LHCN-M2 (cell line): ENCODE measurements at regions not wholly inside any gene's neighbourhood (a gene's known extent, or its start where the extent isn't known, plus 50 kb on each side); places are given as distances from the start of the nearest gene placed in this dataset.

ENCODE experiments used
- DNase-seq: peaks from one replicate; pipeline ENCODE4 v3.0.0-alpha.2; 2012; ENCODE audit warnings: low read depth

DNA sequence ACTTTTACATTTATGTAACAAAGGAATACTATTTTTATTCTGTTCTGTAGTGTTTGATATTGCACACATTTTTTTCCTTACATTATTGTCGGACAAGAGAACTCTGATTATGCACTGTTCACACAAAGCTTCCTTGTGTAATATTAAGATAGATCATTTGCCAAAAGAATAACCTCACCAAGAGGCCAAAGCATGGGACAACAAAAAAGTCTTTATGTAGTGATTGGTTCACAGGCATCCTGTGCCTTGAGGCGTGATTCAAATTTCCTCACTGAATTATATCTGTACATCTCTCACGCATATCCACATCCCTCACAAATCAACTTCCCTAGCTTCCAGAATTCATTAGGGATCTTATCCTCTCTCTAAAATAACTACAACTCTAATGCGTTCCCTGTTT, 642.7 kb downstream of the NR4A2 start:
- DNase-seq: no peak

DNA sequence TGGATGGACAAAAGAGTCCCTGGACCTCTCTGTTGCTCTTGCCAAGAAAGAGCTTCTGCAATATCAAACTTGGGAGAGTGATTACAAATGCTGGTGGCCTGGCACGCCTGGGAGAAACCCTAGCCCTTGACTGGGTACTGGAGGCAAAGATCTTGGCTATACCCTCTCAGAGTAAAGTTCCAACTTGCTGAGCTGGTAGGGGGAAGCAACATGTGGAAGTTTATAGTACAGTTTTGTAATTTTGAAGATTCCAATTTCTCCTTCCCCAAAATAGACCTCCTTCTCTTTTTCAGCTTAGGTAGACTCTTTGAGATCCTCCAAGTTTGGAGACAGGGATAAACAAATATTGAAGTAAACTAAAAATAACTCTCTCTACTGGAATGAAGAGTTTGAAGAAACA, 645.3 kb downstream of the NR4A2 start:
- DNase-seq: no peak

DNA sequence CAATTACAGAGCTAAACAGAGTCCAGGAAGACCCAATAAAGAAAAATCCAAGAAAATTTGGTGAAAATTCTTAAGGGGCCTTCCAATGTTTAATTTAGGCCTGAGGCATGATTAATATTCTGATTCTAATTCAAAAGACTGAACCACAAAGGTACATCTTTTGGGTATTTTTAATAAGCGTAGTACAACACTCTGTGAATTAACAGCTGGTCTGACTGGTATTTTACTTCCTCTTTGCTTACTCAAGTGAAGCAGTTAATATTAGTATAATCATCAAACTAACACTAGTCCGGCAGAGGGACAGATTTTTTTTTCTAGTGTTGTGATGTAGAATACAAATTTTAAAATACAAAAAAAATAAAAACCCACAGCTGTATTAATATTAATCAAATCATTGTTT, 652.9 kb downstream of the NR4A2 start:
- DNase-seq: no peak

DNA sequence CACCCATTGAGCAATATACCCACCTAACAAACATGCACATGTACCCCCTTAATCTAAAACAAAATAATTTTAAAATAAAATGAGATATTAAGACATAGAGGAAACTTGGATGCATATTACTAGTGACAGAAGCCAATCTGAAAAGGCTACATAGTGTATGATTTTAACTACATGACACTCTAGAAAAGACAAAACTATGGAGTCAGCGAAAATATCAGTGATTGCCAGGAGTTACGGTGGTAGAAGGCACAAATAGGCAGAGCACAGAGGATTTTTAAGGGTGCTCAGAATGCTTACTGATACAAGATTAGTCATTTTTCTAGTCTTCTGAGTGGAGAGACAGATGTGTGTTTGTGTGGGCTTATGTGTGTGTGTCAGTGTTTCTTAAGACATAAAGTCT, 656.6 kb downstream of the NR4A2 start:
- DNase-seq: no peak

DNA sequence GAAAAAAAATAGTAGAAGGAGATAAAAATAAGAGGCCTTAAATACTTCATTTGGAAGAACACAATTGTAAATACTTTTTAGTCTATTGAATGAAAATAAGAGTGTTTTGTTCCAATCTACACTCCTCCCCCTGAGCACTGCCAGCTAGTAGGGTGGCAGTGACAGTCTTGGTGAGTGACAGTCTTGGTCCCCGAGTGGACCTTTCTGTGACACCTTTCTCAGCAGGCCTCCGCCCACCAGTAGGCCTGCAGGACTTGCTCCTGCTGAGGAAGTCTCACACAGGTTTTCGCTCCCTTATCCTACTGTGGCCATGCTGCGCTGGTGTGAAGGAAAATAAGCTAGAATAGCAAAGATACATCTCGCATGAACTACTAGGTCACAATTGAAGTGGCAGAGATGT, 666.8 kb downstream of the NR4A2 start:
- no peak for DNase-seq

DNA sequence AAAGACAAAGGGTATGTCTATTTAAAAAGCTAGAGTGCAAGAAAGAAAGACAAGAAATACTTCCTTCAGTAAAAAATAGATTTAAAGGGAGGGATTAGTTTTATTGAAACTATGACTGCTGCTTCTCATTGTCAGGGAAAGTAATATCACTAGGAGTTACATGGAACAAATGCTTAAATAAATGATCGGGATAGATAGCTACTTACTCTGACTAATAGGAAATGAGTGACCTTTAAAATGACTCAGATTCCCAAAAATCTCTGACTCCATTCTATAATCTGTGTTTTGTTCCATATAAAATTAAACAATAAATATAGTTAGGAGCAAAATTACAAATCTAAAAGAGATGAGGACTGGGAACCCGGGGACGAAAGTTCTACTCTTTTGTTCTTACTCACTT, 669.3 kb downstream of the NR4A2 start:
- DNase-seq: no peak

DNA sequence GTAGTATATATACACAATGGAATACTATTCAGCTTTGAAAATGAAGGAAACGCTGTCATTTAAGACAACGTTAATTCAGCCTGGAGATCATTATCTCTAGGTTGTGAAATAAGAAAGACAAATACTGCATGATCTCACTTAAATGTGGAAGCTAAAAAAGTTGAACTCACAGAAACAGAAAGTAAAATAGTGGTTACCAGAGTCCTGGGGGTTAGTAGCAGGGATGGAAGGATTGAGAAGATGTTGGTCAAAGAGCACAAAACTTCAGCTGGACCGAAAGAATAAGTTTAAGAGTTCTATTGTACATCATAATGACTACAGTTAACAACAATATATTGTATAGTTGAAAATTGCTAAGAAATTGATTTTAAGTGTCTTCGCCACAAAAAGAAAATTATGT, 670.3 kb downstream of the NR4A2 start:
- DNase-seq: no peak

DNA sequence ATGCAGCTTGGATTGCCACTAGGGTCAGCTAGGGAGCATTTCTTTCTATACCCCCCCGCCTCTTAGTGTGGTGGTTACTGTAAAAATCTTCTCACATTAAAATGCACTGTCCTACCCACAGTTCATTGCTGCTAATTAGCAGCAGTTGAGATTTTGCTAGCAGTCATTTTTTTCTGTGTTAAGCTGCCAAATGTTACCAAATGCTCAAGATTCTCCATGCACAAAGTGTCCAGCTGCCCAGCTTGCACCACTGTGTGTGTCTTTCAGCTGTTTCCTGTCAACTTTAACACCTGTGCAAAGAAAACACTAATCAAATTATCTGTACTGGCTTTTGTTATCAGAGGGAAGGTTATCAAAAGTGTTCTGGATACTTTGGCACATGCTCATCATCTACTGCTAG, 679.3 kb downstream of the NR4A2 start:
- DNase-seq: no peak

DNA sequence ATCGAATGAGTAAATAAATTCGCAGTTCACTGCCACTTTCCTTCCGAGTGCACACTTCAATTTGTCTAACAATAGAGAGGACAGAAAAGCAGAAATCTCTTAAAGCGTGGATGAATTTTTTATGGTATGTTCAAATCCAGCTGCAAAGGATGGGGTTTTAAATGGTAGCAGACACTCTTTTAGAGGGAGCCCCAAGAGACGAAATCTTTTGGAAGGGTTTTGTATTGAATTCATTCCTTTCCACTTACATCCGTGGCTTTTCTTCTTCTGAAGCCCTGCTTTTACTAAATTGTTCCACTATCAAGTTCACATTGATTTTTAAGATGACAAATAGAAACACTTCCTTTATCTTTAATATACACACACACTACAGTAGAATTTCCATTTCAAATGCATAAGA, 680.7 kb downstream of the NR4A2 start:
- no peak for DNase-seq

DNA sequence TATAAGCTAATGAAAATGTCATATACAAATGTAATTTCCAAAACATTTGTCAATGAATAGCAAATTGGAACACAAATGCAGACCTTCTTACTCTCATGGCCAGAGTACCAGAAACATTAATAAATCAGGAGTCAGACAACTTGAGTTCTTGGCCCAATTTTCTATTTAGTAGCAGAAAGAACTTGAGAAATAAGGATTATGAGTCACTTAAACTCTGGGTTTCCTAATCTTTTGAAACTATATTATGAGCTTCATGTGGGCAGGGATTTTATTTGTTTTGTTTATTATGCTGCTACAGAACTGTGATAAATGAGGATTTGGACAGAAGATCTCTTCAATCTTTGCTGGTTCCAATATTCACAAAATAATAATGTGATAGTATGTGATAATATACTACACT, 686.7 kb downstream of the NR4A2 start:
- no peak for DNase-seq

DNA sequence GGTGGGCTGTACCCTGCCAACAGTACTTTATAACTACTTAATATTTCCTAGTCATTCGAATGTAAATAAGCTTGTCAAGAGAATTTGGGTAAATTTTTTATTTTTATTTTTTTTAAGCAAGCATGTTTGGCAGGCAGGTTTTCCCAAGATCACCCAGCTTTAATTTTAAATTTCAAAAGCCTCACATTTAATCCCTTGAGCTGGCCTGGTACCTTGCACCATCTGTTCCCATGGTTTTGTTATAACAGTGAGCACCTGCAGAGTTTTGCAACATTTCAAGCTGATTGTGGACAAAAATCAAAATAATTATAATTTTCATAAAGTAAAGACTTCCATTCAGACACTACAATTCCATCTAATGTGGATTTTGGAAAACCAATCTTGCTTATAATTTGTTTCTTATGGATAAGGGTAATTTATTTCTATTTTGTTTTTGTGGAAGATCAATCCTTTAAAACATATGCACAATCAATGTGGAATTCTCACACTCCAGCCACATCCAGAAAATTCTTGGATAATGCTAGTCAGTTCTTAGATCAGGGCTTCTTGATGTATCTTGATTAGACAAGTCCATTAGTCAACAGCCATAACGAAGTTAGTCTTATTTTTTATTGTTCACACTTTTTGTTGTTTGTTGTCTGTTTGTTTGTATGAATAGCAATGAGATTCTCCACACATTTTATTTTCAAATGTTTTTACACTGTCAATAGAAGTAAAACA, 689.3 kb downstream of the NR4A2 start:
- no peak for DNase-seq

DNA sequence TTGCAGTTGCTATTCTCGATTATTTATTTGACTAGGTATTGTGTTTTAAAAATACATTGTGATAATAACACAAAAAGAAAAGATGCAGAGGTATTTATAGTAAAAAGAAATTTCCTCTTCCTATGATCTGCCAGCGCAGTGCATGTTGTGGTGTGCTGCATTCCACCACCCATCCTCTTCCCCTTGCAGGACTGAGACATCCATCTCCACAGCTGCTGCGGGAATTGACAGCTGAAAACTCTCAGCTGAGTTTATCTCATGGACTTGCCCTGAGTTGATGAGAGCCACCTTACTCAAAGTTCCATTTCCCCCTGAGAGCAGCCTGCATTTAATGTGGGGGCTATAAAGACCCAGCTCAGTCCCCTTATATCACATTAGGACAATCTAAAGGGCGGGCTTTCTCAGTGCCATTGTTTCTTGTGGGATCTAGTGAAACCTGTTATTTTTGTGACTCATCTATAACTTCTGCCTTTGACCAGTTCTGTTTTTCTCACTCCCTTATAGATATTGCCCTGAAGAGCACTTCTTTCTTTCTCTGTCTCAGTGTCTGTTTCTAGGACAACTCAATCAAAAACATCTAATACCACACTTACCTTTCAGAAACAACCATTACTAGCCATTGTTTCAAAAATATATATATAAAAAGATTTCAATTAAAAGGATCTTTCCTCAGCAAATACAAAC, 698.5 kb downstream of the NR4A2 start:
- DNase-seq: peak; percentile 1

DNA sequence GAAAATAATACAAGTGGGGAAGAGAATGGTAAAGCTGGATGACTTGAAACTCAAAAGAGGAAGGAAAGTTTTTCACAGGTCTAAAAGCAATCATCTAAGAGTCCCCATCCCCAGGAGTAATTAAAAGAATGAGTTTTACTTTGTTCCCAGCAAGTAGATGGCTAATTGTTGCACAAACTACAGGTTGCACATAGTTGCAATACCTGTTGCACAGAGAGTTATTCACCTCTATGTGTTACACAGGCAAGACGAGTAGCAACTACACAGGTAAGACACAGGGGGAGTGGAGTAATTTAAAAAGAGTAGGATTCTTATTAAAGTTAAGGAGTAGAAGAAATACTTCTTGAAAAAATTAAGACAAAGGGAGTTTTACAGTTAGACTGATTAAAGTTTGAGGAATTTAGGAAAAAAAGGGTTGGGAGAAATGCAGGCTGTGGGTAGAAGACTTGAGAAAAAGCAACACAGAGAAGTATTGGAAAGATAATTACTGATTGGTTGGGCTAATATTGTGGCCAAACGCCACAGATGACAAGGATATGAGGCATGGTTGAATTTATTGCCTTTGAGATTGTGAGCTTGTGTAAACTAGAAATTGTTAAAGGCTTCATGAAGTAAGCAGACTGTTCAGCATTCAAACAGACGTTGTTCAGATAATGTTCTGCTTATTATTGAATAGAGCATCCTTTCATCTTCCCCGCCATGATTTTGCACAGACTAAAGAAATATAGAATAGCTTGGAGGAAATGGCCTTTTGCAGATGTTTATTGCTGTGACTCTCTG, 699.3 kb downstream of the NR4A2 start:
- DNase-seq: no peak

DNA sequence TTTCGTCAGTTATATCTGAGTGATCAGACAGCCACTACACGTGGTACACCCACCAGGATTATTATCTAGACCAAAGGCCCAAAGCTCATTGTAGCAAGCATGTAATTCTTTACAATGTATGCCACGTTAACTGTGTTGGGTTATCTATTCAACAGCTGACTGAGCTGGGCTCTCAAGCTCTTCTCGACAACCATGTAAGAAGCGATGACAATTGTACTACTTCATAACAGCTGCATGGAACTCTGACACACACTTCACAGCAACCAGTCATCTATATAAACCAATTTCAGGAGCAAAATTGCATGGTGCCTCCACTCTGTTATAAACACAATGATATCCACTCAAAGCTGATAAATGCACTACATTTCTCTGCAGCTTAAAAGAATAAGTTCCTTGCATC, 701.8 kb downstream of the NR4A2 start:
- no peak for DNase-seq

DNA sequence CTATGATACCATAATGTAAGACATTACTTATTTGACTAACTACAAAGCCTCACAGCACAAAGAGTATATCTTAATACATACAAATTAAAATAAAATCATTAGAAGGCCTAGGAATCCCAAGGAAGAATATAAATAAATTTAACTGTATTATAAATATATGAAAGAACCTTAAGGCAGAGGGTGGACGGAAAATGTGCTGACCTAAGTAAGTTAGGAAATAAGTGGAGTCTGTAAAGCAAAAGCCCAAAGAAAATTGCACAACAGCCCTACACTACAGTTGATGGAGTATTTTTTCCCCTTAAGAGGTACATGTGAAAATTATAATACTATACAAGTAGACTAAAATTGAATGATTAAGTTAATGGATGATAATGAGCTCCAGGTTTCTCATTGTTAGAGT, 710.1 kb downstream of the NR4A2 start:
- DNase-seq: no peak

DNA sequence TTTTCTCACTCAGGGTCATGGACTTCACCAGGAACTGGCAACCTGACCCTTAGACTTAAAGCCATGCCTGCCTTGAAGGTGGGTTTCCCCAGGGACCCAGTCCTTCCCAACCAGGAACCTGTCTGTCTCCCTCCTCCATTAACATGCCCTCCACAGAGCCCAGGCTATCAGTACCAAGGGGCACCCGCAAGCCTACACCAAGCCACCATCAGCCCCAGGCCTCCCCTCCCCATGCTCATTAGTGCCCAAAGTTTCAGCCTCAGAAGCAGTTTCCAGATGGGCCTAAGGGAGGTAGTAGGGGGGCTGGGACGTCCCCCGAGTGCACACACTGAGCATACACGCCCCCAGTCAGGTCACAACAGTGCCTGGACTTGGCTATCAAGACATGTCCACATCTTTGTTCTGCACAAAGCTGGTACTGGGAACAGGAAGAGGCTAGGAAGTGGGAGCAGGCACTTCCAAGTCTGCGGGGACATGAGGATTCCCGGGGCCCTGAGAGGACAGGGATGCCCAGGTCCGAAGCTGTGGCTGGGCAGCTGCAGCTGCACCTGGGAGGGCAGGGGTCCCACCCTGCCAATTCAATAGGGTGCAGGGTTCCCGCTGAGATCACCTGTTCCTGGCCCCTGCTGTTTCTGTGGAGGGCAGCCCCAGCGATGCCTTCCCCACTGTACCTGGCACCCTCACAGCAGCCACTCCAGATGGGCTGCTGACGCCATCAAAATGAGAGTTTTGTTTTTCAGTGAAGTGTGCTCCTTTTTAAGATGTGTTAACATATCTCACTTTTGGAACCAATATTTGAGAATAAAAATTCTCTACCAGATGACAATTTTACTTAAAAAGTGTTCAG, 731.4 kb downstream of the NR4A2 start:
- DNase-seq: no peak

DNA sequence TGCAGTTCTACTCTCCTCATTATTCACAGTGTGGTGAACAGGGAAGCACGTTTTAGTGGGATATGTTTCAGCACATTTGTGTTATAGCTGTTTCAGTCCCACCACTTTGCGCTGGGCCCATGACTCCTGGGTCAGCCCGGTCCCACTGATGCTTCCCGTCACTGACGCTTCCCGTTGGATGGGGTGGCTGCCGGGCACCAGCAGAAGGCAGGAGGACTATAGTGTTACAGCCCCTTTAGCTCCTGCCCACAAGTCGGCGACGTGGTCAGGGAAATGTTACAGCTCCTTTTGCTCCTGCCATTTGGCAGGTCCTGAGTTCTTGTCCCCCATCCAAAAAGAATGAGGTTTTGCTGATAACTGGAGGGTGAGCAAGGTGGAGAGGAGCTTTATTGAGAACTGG, 732.2 kb downstream of the NR4A2 start:
- no peak for DNase-seq

DNA sequence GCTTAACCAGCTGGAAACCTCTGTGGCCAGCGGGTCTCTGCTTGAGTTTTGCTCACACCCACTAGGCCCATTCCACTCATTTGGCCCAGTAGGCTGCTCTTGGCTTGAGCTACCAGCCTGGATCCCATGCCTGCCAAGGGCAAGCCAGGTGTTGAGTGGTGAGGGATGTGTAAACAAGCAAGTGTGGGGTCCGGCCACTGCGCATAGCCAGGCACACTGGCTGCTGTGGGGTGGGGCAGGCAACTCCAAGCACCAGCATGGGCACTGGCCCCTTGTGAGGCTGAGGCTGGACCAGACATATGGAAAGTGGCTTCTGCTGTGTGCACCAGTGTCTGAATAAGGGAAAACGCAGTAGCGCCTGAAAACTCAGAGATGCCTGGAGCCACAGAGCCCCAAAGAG, 732.7 kb downstream of the NR4A2 start:
- no peak for DNase-seq

DNA sequence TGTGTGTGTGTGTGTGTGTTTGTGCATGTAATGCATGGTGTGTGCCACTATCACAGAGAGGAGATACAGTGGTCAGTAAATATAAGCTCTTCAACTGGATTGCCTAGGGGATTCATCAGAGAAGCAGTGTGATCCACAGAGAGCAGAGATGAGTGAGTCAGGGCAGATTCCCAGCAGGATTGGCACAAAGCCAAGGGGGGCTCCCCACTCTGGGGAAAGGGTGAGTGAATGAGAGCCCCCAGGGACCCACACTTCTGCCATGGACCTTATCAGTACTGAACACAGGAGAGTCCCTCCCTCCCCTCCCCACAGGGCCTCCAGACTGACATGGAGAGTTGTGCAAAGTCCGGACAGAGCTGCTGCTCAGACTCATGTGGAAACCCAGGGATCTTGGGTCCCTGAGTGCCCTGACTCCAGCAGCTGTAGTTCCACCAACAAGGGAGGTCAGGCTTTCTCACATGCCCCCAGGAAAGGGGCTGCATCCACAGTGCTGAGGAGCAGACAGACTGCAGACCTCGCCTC, 748.8 kb downstream of the NR4A2 start:
- no peak for DNase-seq

DNA sequence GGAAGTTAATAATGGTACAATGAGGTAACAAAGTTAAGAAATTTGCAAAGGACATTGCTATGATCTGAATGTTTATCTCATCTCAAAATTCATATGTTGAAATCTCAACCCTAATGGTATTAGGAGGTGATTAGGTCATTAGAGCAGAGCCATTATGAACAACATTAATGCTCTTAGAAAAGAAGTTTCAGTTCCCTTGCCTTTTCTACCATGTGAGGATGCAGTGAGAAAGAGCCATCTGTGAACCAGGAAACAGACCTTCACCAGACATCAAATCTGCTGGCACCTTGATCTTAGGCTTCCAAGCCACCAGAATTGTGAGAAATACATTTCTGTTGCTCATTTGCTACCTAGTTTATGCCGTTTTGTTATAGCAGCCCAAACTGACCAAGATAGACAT, 757.6 kb downstream of the NR4A2 start:
- no peak for DNase-seq

DNA sequence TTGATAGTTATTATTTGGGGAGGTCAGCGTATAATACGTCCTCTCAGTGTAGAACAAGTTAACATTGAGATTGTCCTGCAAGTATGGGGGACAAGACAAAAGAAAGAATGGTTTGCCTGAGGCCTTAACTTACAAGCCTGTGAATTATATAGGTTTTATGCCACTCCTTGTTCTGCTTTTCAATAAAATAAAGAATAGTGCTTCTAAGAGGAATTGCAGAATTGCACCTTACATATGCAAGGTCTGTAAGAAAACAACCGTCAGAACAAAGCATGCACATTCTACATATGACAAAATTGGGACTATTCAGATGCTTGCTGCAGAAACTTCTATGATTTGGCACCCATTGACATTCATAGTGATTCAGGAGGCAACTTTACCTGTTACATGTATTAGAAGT, 785.0 kb downstream of the NR4A2 start:
- no peak for DNase-seq
